Transverse colon (tissue), 4 donors: ENCODE measurements at regions not wholly inside any gene's neighbourhood (a gene's known extent, or its start where the extent isn't known, plus 50 kb on each side); places are given as distances from the start of the nearest gene placed in this dataset.

ENCODE experiments used
- DNase-seq: peaks from one replicate; pipeline ENCODE4 v3.0.0-alpha.2; 2019
- H3K27ac ChIP-seq, 4 donors: fragments of 200-600 bp; sonication (generic); 2 replicates each; pipeline ENCODE4 v1.5.1; 2016 to 2018; ENCODE audit warnings: inconsistent platforms in 4 of 4
- H3K27me3 ChIP-seq: fragments of 200-600 bp; sonication (generic); 2 replicates; pipeline ENCODE4 v1.5.1; 2017; ENCODE audit warnings: inconsistent platforms
- H3K36me3 ChIP-seq, 4 donors: fragments of 200-600 bp; sonication (generic); 2 replicates each; pipeline ENCODE4 v1.5.1; 2017 to 2019; ENCODE audit warnings: inconsistent platforms in 4 of 4
- H3K4me1 ChIP-seq, 4 donors: fragments of 200-600 bp; sonication (generic); 2 replicates each; pipeline ENCODE4 v1.5.1; 2017 to 2020; ENCODE audit warnings: inconsistent platforms in 4 of 4
- H3K4me3 ChIP-seq, 4 donors: fragments of 200-600 bp; sonication (generic); 1 replicate in 1 of 4; 2 replicates in 3 of 4; pipeline versions ENCODE4 v1.5.1 to v1.6.1; 2017 to 2019; ENCODE audit warnings: inconsistent platforms in 4 of 4
- H3K9me3 ChIP-seq, 2 donors: fragments of 200-600 bp; sonication (generic); 2 replicates each; pipeline ENCODE4 v1.5.1; 2017 to 2019; ENCODE audit warnings: inconsistent platforms in 2 of 2
- EP300 ChIP-seq: sonication (generic); formaldehyde crosslinking; IDR thresholded peaks from one replicate; pipeline ENCODE4 v1.6.1; 2017; ENCODE audit warnings: antibody characterized with exemption, low read depth
- POLR2A ChIP-seq: fragments of 450-650 bp; IDR thresholded peaks from one replicate; pipeline ENCODE4 v1.6.1; 2016; ENCODE audit warnings: antibody characterized with exemption, mild to moderate bottlenecking, moderate library complexity
- POLR2AphosphoS5 ChIP-seq, 3 donors: sonication (generic); formaldehyde crosslinking; IDR thresholded peaks; one replicate each; pipeline ENCODE4 v1.6.1; 2016; ENCODE audit warnings: antibody characterized with exemption in 3 of 3
- WGBS, 2 donors: methylation state at CpG; one replicate each; pipeline ENCODE4 v1.1.5; 2018; ENCODE audit warnings: low coverage in 1 of 2; 5-methylcytosine and 5-hydroxymethylcytosine counted together
- in situ Hi-C, 4 donors: fragments of 200-750 bp; cut with MboI; loops; one replicate each; pipeline versions ENCODE4 v1.15.0 to v1.15.1; 2017; ENCODE audit warnings: low sequenced_read_pairs in 3 of 4, low pct_ligation_motif_present in 1 of 4, low pct_unique_long_range_greater_than_20kb in 1 of 4
- intact Hi-C: fragments of 100-400 bp; cut with DNase I; formaldehyde crosslinking; loops from one replicate; pipeline ENCODE4 v1.15.1; 2023; ENCODE audit warnings: low total_unique reads
- TF ChIP-seq, protein P1 (sequence below), 5 experiments: fragments of 200-600 bp in 3 of 5; fragments of 450-650 bp in 2 of 5; sonication (generic) in 3 of 5; IDR thresholded peaks; 1 replicate in 2 of 5; 2 replicates in 3 of 5; pipeline ENCODE4 v1.5.1; 2016 to 2017; ENCODE audit warnings: antibody characterized with exemption in 5 of 5, inconsistent platforms in 3 of 5, mild to moderate bottlenecking in 2 of 5, moderate library complexity in 1 of 5

- Histone ChIP-seq H3K4me1 (peaks cover 0 to 18% (median 5%) of the 10 kb centered on the region in 4 donors), H3K36me3 (no peaks in the 10 kb centered on the region), H3K27me3 (no peaks in the 10 kb centered on the region), H3K27ac (no peak overlapping the region), H3K9me3 (no peaks in the 10 kb centered on the region), H3K4me3 (no peak overlapping the region)
- no peak for DNase-seq
- TF ChIP-seq POLR2A (no peak), POLR2AphosphoS5 (IDR thresholded peaks at IDR 0.05) (no peak), EP300 (no peak)
- TF ChIP-seq, protein P1, sequence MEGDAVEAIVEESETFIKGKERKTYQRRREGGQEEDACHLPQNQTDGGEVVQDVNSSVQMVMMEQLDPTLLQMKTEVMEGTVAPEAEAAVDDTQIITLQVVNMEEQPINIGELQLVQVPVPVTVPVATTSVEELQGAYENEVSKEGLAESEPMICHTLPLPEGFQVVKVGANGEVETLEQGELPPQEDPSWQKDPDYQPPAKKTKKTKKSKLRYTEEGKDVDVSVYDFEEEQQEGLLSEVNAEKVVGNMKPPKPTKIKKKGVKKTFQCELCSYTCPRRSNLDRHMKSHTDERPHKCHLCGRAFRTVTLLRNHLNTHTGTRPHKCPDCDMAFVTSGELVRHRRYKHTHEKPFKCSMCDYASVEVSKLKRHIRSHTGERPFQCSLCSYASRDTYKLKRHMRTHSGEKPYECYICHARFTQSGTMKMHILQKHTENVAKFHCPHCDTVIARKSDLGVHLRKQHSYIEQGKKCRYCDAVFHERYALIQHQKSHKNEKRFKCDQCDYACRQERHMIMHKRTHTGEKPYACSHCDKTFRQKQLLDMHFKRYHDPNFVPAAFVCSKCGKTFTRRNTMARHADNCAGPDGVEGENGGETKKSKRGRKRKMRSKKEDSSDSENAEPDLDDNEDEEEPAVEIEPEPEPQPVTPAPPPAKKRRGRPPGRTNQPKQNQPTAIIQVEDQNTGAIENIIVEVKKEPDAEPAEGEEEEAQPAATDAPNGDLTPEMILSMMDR (IDR thresholded peaks at IDR 0.05): no peak
- 69 to 72% methylated on average over 1 of the region's 1 CpG for WGBS, 2 donors
- in situ Hi-C loops (loop anchor here in 1 of 4 donors (25.0 kb wide), 1 partner anchor 93 kb away; no protein-coding TSS in a partner anchor), intact Hi-C loops (no loop called here)
These were observed 50.2 kb upstream of the MME start for GRCh38 chr3:155029941-155030340.

DNA sequence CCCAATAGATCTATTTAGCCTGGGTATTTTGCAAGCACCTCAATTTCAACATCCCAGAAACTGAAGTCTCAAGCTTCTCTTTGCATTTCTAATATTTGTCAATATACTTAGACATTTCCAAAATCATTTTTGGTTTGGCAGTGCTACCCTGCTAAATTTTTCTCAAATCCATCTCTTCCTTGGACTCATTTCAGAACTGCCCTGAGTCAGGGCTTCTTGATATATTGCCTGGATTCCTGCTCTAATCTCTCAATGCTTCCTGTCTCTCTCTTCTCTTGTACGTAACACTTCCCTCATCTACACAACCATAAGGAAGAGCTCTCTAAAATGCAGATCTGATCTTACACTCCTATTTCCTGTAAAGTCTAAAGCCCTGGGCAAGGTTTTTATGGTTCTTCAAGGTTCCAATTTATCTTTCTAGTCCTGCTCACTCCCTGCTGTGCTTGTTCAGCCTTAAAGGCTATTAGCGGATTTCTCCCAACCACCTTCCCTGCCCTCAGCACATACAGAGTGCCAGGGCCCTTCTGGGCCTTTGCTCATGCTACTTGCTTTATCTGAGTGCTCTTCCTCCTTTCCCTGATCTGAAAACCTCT is 53.0 kb upstream of the MME start:
- H3K4me1 ChIP-seq: peaks cover 0 to 18% (median 5%) of the 10 kb centered on the region in 4 donors
- TF ChIP-seq POLR2AphosphoS5 (IDR thresholded peaks at IDR 0.05) (no peak), EP300 (no peak), POLR2A (no peak)
- TF ChIP-seq, protein P1 (IDR thresholded peaks at IDR 0.05): no peak
- in situ Hi-C loops (loop anchor here in 1 of 4 donors (25.0 kb wide), 1 partner anchor 90 kb away; no protein-coding TSS in a partner anchor), intact Hi-C loops (no loop called here)
- peak; percentile 10 for DNase-seq
- peak overlapping the region in 2 of 4 donors; percentile 47 to 53 for H3K27ac ChIP-seq
- H3K36me3 ChIP-seq: no peaks in the 10 kb centered on the region
- WGBS, 2 donors: 29 to 49% methylated on average over 2 of the region's 2 CpGs
- H3K4me3 ChIP-seq: no peak overlapping the region
- no peaks in the 10 kb centered on the region for H3K27me3 ChIP-seq
- no peaks in the 10 kb centered on the region for H3K9me3 ChIP-seq

DNA sequence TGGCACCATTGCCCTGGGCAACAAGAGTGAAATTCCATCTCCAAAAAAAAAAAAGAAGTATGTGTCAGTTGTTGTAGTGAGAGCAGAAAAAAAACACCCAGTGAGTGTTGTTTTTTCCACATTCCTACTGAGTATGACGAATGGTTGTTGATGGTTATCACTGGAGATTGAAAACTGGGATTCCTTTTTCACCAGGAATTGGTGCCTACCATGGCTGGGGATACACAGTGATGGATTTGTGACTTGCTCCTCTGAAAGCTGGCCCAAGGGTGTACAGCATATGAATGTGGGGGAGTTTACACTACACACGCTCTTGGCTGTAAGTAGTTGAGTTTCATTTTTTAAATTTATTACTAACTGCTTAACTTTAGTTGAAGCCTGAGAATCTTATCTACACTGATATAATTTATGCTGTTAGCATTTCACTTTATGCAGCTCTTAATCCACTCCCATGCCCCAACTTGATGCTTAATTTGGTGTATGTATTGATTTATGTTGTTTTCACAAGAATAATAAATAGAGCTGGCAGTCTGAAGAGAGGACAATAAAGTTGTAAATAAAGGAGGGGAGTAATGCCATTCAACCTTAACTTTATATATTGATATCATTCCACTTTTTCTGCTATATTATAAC is 56.0 kb upstream of the MME start:
- TF ChIP-seq, protein P1 (IDR thresholded peaks at IDR 0.05): no peak
- TF ChIP-seq POLR2A (no peak), EP300 (no peak)
- Histone ChIP-seq H3K4me1 (peaks cover 0 to 34% (median 13%) of the 10 kb centered on the region in 4 donors), H3K36me3 (no peaks in the 10 kb centered on the region), H3K27me3 (no peaks in the 10 kb centered on the region), H3K4me3 (no peak overlapping the region), H3K27ac (no peak overlapping the region), H3K9me3 (no peaks in the 10 kb centered on the region)
- in situ Hi-C loops (no loop called here), intact Hi-C loops (no loop called here)
- WGBS, 2 donors: 78 to 85% methylated on average over 2 of the region's 2 CpGs
- DNase-seq: no peak

- no peaks in the 10 kb centered on the region for H3K36me3 ChIP-seq
- peaks cover 0 to 39% (median 16%) of the 10 kb centered on the region in 4 donors for H3K4me1 ChIP-seq
- TF ChIP-seq, protein P1 (IDR thresholded peaks at IDR 0.05): no peak
- TF ChIP-seq POLR2A: no peak
- no peak for TF ChIP-seq EP300
- TF ChIP-seq POLR2AphosphoS5 (IDR thresholded peaks at IDR 0.05): no peak
- intact Hi-C loops: no loop called here
- no peaks in the 10 kb centered on the region for H3K27me3 ChIP-seq
- no peak overlapping the region for H3K4me3 ChIP-seq
- no peaks in the 10 kb centered on the region for H3K9me3 ChIP-seq
- in situ Hi-C loops: no loop called here
- no peak overlapping the region for H3K27ac ChIP-seq
- DNase-seq: no peak
These were observed 57.2 kb upstream of the MME start for GRCh38 chr3:155022896-155023295.
